ENCODE measurements at regions not wholly inside any gene's neighbourhood (a gene's known extent, or its start where the extent isn't known, plus 50 kb on each side); places are given as distances from the start of the nearest gene placed in this dataset.

- in situ Hi-C loops (cut with MboI; ENCODE audit: low pct_unique_long_range_greater_than_20kb, low sequenced_read_pairs): no loop called here
- no peak for DNase-seq
Observed at GRCh38 chr4:10971800-10972401, 287.3 kb upstream of the CLNK start.

- in situ Hi-C loops (cut with MboI; ENCODE audit: low pct_unique_long_range_greater_than_20kb, low sequenced_read_pairs): no loop called here
Observed at GRCh38 chr4:10965196-10965595, 280.6 kb upstream of the CLNK start.

GRCh38 chr4:10963958-10964703 lies 279.6 kb upstream of the CLNK start:
- in situ Hi-C loops (cut with MboI; ENCODE audit: low pct_unique_long_range_greater_than_20kb, low sequenced_read_pairs): no loop called here
- no peak for DNase-seq

More at GRCh38 chr4:10965196-10965595, 280.6 kb upstream of the CLNK start:
- no peak for DNase-seq

- in situ Hi-C loops (cut with MboI; ENCODE audit: low pct_unique_long_range_greater_than_20kb, low sequenced_read_pairs): no loop called here
- no peak for DNase-seq
Observed at GRCh38 chr4:10963241-10963640, 278.7 kb upstream of the CLNK start.

GRCh38 chr4:10962246-10962645 lies 277.7 kb upstream of the CLNK start:
- in situ Hi-C loops (cut with MboI; ENCODE audit: low pct_unique_long_range_greater_than_20kb, low sequenced_read_pairs): no loop called here
- DNase-seq: no peak

GRCh38 chr4:10960389-10960788 lies 275.8 kb upstream of the CLNK start:
- in situ Hi-C loops (cut with MboI; ENCODE audit: low pct_unique_long_range_greater_than_20kb, low sequenced_read_pairs): no loop called here
- DNase-seq: no peak

GRCh38 chr4:10959586-10959985 lies 275.0 kb upstream of the CLNK start:
- in situ Hi-C loops (cut with MboI; ENCODE audit: low pct_unique_long_range_greater_than_20kb, low sequenced_read_pairs): no loop called here
- no peak for DNase-seq

GRCh38 chr4:10958226-10958856 lies 273.8 kb upstream of the CLNK start:
- in situ Hi-C loops (cut with MboI; ENCODE audit: low pct_unique_long_range_greater_than_20kb, low sequenced_read_pairs): no loop called here
- DNase-seq: no peak

- in situ Hi-C loops (cut with MboI; ENCODE audit: low pct_unique_long_range_greater_than_20kb, low sequenced_read_pairs): no loop called here
- DNase-seq: no peak
Observed at GRCh38 chr4:10951306-10951705, 266.7 kb upstream of the CLNK start.

GRCh38 chr4:10949039-10949733 lies 264.6 kb upstream of the CLNK start:
- DNase-seq: no peak
- in situ Hi-C loops (cut with MboI; ENCODE audit: low pct_unique_long_range_greater_than_20kb, low sequenced_read_pairs): no loop called here

GRCh38 chr4:10947898-10948297 lies 263.3 kb upstream of the CLNK start:
- in situ Hi-C loops (cut with MboI; ENCODE audit: low pct_unique_long_range_greater_than_20kb, low sequenced_read_pairs): no loop called here

GRCh38 chr4:10944321-10944720 lies 259.8 kb upstream of the CLNK start:
- in situ Hi-C loops (cut with MboI; ENCODE audit: low pct_unique_long_range_greater_than_20kb, low sequenced_read_pairs): no loop called here
- DNase-seq: no peak

More at GRCh38 chr4:10947898-10948297, 263.3 kb upstream of the CLNK start:
- DNase-seq: no peak

- in situ Hi-C loops (cut with MboI; ENCODE audit: low pct_unique_long_range_greater_than_20kb, low sequenced_read_pairs): no loop called here
- DNase-seq: no peak
Observed at GRCh38 chr4:10942156-10942555, 257.6 kb upstream of the CLNK start.

GRCh38 chr4:10929818-10930217 lies 245.2 kb upstream of the CLNK start:
- DNase-seq: no peak
- in situ Hi-C loops (cut with MboI; ENCODE audit: low pct_unique_long_range_greater_than_20kb, low sequenced_read_pairs): no loop called here

GRCh38 chr4:10925996-10926395 lies 241.4 kb upstream of the CLNK start:
- DNase-seq: no peak
- in situ Hi-C loops (cut with MboI; ENCODE audit: low pct_unique_long_range_greater_than_20kb, low sequenced_read_pairs): no loop called here

GRCh38 chr4:10924274-10924673 lies 239.7 kb upstream of the CLNK start:
- in situ Hi-C loops (cut with MboI; ENCODE audit: low pct_unique_long_range_greater_than_20kb, low sequenced_read_pairs): no loop called here
- DNase-seq: no peak

GRCh38 chr4:10917566-10917965 lies 233.0 kb upstream of the CLNK start:
- no peak for DNase-seq
- in situ Hi-C loops (cut with MboI; ENCODE audit: low pct_unique_long_range_greater_than_20kb, low sequenced_read_pairs): no loop called here

- in situ Hi-C loops (cut with MboI; ENCODE audit: low pct_unique_long_range_greater_than_20kb, low sequenced_read_pairs): no loop called here
- no peak for DNase-seq
Observed at GRCh38 chr4:10898072-10898471, 213.5 kb upstream of the CLNK start.

- in situ Hi-C loops (cut with MboI; ENCODE audit: low pct_unique_long_range_greater_than_20kb, low sequenced_read_pairs): no loop called here
- DNase-seq: no peak
Observed at GRCh38 chr4:10897076-10897475, 212.5 kb upstream of the CLNK start.

- no peak for DNase-seq
- in situ Hi-C loops (cut with MboI; ENCODE audit: low pct_unique_long_range_greater_than_20kb, low sequenced_read_pairs): no loop called here
Observed at GRCh38 chr4:10893395-10893794, 208.8 kb upstream of the CLNK start.

All from KBM-7 (cell line).